Stimulated activated CD4-positive, alpha-beta T cell treated with anti-CD3 and anti-CD28 coated beads, TNF-alpha, amount 100 ng/mL, for 48 hours (primary cell): ENCODE measurements at regions not wholly inside any gene's neighbourhood (a gene's known extent, or its start where the extent isn't known, plus 50 kb on each side); places are given as distances from the start of the nearest gene placed in this dataset.
"Not testable (repeated sequence)": the region's sequence is repeated elsewhere in the genome, so short reads cannot be mapped to it uniquely, and the experiment has no call there.

Experiments
- DNase-seq, 3 donors: peaks; one replicate each; pipeline ENCODE4 v3.0.0-alpha.2; 2020; ENCODE audit warnings: low read depth in 3 of 3

GRCh38 chr3:22380253-22380652 lies 629.2 kb upstream of the ZNF385D start:
- no peak for DNase-seq

GRCh38 chr3:22381564-22381963 lies 630.6 kb upstream of the ZNF385D start:
- DNase-seq = not testable (repeated sequence)

GRCh38 chr3:22383285-22383684 lies 632.3 kb upstream of the ZNF385D start:
- DNase-seq = no peak

- no peak for DNase-seq
Observed at GRCh38 chr3:22386107-22386506, 635.1 kb upstream of the ZNF385D start.

GRCh38 chr3:22392286-22392685 lies 641.3 kb upstream of the ZNF385D start:
- no peak for DNase-seq

GRCh38 chr3:22392859-22393258 lies 641.8 kb upstream of the ZNF385D start:
- DNase-seq = no peak

GRCh38 chr3:22399566-22399965 lies 648.6 kb upstream of the ZNF385D start:
- no peak for DNase-seq

GRCh38 chr3:22401499-22401898 lies 650.5 kb upstream of the ZNF385D start:
- no peak for DNase-seq

GRCh38 chr3:22414239-22414638 lies 663.2 kb upstream of the ZNF385D start:
- DNase-seq = no peak

- DNase-seq = not testable (repeated sequence)
Observed at GRCh38 chr3:22416838-22417446, 665.9 kb upstream of the ZNF385D start.

- no peak for DNase-seq
Observed at GRCh38 chr3:22419261-22419660, 668.3 kb upstream of the ZNF385D start.

GRCh38 chr3:22421589-22421988 lies 670.6 kb upstream of the ZNF385D start:
- DNase-seq = no peak

GRCh38 chr3:22431334-22431733 lies 680.3 kb upstream of the ZNF385D start:
- no peak for DNase-seq

- no peak for DNase-seq
Observed at GRCh38 chr3:22439626-22440025, 688.6 kb upstream of the ZNF385D start.

- no peak for DNase-seq
Observed at GRCh38 chr3:22441711-22442110, 690.7 kb upstream of the ZNF385D start.

GRCh38 chr3:22443571-22444233 lies 692.7 kb upstream of the ZNF385D start:
- DNase-seq = no peak

GRCh38 chr3:22445336-22445735 lies 694.3 kb upstream of the ZNF385D start:
- DNase-seq = not testable (repeated sequence)

GRCh38 chr3:22450786-22451400 lies 699.9 kb upstream of the ZNF385D start:
- no peak for DNase-seq

- no peak for DNase-seq
Observed at GRCh38 chr3:22451501-22451900, 700.5 kb upstream of the ZNF385D start.

GRCh38 chr3:22453906-22454535 lies 703.0 kb upstream of the ZNF385D start:
- no peak for DNase-seq

- no peak for DNase-seq
Observed at GRCh38 chr3:22469995-22470394, 719.0 kb upstream of the ZNF385D start.

GRCh38 chr3:22471557-22471956 lies 720.5 kb upstream of the ZNF385D start:
- DNase-seq = no peak
